ENCODE measurements at regions not wholly inside any gene's neighbourhood (a gene's known extent, or its start where the extent isn't known, plus 50 kb on each side); places are given as distances from the start of the nearest gene placed in this dataset.

GRCh38 chr3:104987859-104988258 lies 378.9 kb upstream of the ALCAM start:
- no peak for DNase-seq

- no peak for DNase-seq
Observed at GRCh38 chr3:104988496-104988895, 378.2 kb upstream of the ALCAM start.

GRCh38 chr3:104989878-104990277 lies 376.8 kb upstream of the ALCAM start:
- DNase-seq: no peak

GRCh38 chr3:104990758-104991157 lies 376.0 kb upstream of the ALCAM start:
- DNase-seq: no peak

GRCh38 chr3:104992676-104993075 lies 374.0 kb upstream of the ALCAM start:
- DNase-seq: no peak

- DNase-seq: no peak
Observed at GRCh38 chr3:105006164-105006563, 360.5 kb upstream of the ALCAM start.

GRCh38 chr3:105013657-105014056 lies 353.1 kb upstream of the ALCAM start:
- DNase-seq: no peak

- DNase-seq: no peak
Observed at GRCh38 chr3:105014631-105015030, 352.1 kb upstream of the ALCAM start.

- no peak for DNase-seq
Observed at GRCh38 chr3:105022813-105023212, 343.9 kb upstream of the ALCAM start.

- no peak for DNase-seq
Observed at GRCh38 chr3:105030211-105030610, 336.5 kb upstream of the ALCAM start.

GRCh38 chr3:105032541-105032940 lies 334.2 kb upstream of the ALCAM start:
- no peak for DNase-seq

- no peak for DNase-seq
Observed at GRCh38 chr3:105033081-105033480, 333.6 kb upstream of the ALCAM start.

GRCh38 chr3:105039004-105039403 lies 327.7 kb upstream of the ALCAM start:
- DNase-seq: no peak

GRCh38 chr3:105040026-105040622 lies 326.6 kb upstream of the ALCAM start:
- DNase-seq: no peak

- no peak for DNase-seq
Observed at GRCh38 chr3:105042586-105042985, 324.1 kb upstream of the ALCAM start.

- no peak for DNase-seq
Observed at GRCh38 chr3:105051111-105051510, 315.6 kb upstream of the ALCAM start.

GRCh38 chr3:105051972-105052371 lies 314.7 kb upstream of the ALCAM start:
- no peak for DNase-seq

GRCh38 chr3:105062853-105063252 lies 303.9 kb upstream of the ALCAM start:
- no peak for DNase-seq

- no peak for DNase-seq
Observed at GRCh38 chr3:105065895-105066839, 300.5 kb upstream of the ALCAM start.

- DNase-seq: no peak
Observed at GRCh38 chr3:105067361-105067760, 299.3 kb upstream of the ALCAM start.

- no peak for DNase-seq
Observed at GRCh38 chr3:105077060-105077822, 289.5 kb upstream of the ALCAM start.

GRCh38 chr3:105083945-105084344 lies 282.8 kb upstream of the ALCAM start:
- DNase-seq: no peak

- no peak for DNase-seq
Observed at GRCh38 chr3:105085506-105085905, 281.2 kb upstream of the ALCAM start.
